Ishikawa (cell line): ENCODE measurements at regions not wholly inside any gene's neighbourhood (a gene's known extent, or its start where the extent isn't known, plus 50 kb on each side); places are given as distances from the start of the nearest gene placed in this dataset.

Experiments
- CEBPB ChIP-seq: IDR thresholded peaks from 2 replicates; pipeline ENCODE4 v1.6.1; 2012
- EGR1 ChIP-seq: IDR thresholded peaks from 2 replicates; pipeline ENCODE4 v1.6.1; 2012
- EP300 ChIP-seq: IDR thresholded peaks from 2 replicates; pipeline ENCODE4 v1.6.1; 2012; ENCODE audit warnings: borderline replicate concordance
- FOXM1 ChIP-seq: IDR thresholded peaks from 2 replicates; pipeline ENCODE4 v1.6.1; 2012; ENCODE audit warnings: low read depth, borderline replicate concordance
- MAX ChIP-seq: IDR thresholded peaks from 2 replicates; pipeline ENCODE4 v1.6.1; 2012
- NFIC ChIP-seq: IDR thresholded peaks from 2 replicates; pipeline ENCODE4 v1.6.1; 2012
- RAD21 ChIP-seq: IDR thresholded peaks from 2 replicates; pipeline ENCODE4 v1.6.1; 2012; ENCODE audit warnings: low read depth
- REST ChIP-seq: IDR thresholded peaks from 2 replicates; pipeline ENCODE4 v1.6.1; 2012; ENCODE audit warnings: low read depth, mild to moderate bottlenecking
- TAF1 ChIP-seq: IDR thresholded peaks from 2 replicates; pipeline ENCODE4 v1.6.1; 2012; ENCODE audit warnings: low read depth, mild to moderate bottlenecking
- TCF12 ChIP-seq: IDR thresholded peaks from 2 replicates; pipeline ENCODE4 v1.6.1; 2012; ENCODE audit warnings: low read depth
- TEAD4 ChIP-seq: IDR thresholded peaks from 2 replicates; pipeline ENCODE4 v1.6.1; 2012
- YY1 ChIP-seq: IDR thresholded peaks from 2 replicates; pipeline ENCODE4 v1.6.1; 2012; ENCODE audit warnings: low read depth
- ZBTB7A ChIP-seq: IDR thresholded peaks from 2 replicates; pipeline ENCODE4 v1.6.1; 2012; ENCODE audit warnings: low read depth
- TF ChIP-seq, protein P1 (sequence below): IDR thresholded peaks from 2 replicates; pipeline ENCODE4 v1.6.1; 2012

DNA sequence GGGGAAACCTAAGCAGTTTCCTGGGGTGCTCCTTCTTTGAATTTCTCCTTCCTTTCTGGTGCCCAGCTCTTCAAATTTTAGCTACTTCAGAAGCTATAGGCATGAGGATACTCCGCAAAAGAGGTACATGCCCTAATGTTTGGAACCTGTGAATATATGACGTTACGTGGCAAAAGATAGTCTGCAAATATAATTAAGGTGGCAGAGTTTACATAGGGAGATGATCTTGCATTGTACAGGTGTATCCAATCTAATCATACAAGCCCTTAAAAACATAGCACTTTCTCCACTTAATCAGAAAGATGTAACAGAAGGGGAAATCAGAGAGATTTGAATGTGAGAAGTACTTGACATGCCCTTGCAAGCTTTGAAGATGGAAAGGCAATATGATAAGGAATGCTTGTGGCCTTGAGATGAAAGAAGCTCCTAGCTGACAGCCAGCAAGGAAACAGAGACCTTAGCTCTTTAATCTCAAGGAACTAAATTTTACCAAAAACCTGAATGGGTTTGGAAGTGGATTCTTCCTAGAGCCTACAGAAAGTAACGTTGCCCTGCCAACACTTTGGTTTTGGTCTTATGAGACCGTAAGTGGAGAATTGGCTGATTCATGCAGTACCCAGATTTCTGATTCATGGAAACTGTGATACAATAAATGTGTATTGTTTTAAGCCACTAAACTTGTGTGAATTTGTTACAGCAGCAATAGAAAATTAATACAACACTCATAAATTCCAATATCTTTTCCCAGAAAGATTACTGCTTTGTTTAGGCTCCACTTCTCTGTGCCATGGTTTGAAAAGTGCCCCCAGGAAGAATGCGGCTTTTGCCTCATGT is 268.4 kb downstream of the FAM170A start:
- TF ChIP-seq YY1 (no peak), NFIC (no peak), RAD21 (no peak), TCF12 (no peak), EGR1 (no peak), EP300 (no peak), MAX (no peak), CEBPB (no peak), REST (no peak), TEAD4 (no peak), TAF1 (no peak), ZBTB7A (no peak), FOXM1 (no peak)
- TF ChIP-seq, protein P1, sequence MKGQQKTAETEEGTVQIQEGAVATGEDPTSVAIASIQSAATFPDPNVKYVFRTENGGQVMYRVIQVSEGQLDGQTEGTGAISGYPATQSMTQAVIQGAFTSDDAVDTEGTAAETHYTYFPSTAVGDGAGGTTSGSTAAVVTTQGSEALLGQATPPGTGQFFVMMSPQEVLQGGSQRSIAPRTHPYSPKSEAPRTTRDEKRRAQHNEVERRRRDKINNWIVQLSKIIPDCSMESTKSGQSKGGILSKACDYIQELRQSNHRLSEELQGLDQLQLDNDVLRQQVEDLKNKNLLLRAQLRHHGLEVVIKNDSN, result no peak
